ENCODE measurements at regions not wholly inside any gene's neighbourhood (a gene's known extent, or its start where the extent isn't known, plus 50 kb on each side); places are given as distances from the start of the nearest gene placed in this dataset.

DNA sequence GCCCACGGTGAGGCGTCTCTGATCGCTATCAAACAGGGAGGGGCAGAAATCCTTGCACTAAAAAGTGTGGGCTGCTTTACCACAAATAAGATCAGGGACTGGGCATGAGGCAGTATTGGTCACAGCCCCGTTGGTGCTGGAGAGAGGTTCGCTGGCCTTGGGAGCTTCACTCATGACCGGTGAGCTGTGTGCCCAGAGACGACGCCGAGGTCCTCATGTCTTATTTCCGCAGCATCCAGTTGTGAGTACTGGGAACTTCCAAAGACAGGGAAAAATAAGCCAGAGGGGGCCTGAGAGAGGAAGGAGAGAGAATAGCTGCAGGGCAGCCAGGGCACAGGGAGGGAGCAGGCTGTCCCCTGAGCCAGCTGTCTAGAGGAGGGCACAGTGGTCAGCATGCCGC is 154.2 kb upstream of the PRKCQ start:
- H3K4me1 ChIP-seq (ENCODE audit: control insufficient read depth, extremely low read depth, insufficient read depth, low read length) = peaks cover 28% of the 10 kb centered on the region
- H3K36me3 ChIP-seq (ENCODE audit: control insufficient read depth in 2 of 2, extremely low read depth in 1 of 2, insufficient read depth in 2 of 2, low read length in 2 of 2) = no peaks in the 10 kb centered on the region
- H3K9me1 ChIP-seq (replicated peaks; ENCODE audit: control insufficient read depth, extremely low read depth, insufficient read depth, low read length) = no peaks in the 10 kb centered on the region
- H3K9me3 ChIP-seq (replicated peaks; ENCODE audit: control insufficient read depth, insufficient read depth, low read length) = no peaks in the 10 kb centered on the region
- no peak overlapping the region for H3K9ac ChIP-seq (replicated peaks; ENCODE audit: extremely low read depth, insufficient read depth, low read length)
- FAIRE-seq (no peak), DNase-seq (ENCODE audit: low read depth, low spot score) (no peak)
- no peak overlapping the region for H3K27ac ChIP-seq (ENCODE audit: insufficient read depth, low read depth, low read length)
- H2AFZ ChIP-seq (ENCODE audit: low read depth, low read length) = no peak overlapping the region
- H3K27me3 ChIP-seq (ENCODE audit: control insufficient read depth in 2 of 2, insufficient read depth in 2 of 2, low read length in 2 of 2) = peaks cover 0 to 8% of the 10 kb centered on the region in 2 experiments
- H4K20me1 ChIP-seq (replicated peaks; ENCODE audit: control insufficient read depth, extremely low read depth, insufficient read depth, low read length) = no peaks in the 10 kb centered on the region
- no peaks in the 10 kb centered on the region for H3K79me2 ChIP-seq (ENCODE audit: control insufficient read depth, insufficient read depth, low read length)
- ChIA-PET CTCF (no interaction called here), POLR2A (no interaction called here)
- no peak overlapping the region for H3K4me3 ChIP-seq (replicated peaks in 1 of 3; ENCODE audit: insufficient read depth in 1 of 3, low read depth in 1 of 3, low read length in 3 of 3)
- BruUV-seq (replicated peaks) = no TSS peak
- TF ChIP-seq POLR2AphosphoS5 (IDR thresholded peaks at IDR 0.05; ENCODE audit: insufficient read depth, low read depth, low read length) (no peak), EZH2 (IDR thresholded peaks at IDR 0.05; ENCODE audit: borderline replicate concordance, low read depth, low read length, severe bottlenecking) (no peak), GATA2 (IDR thresholded peaks at IDR 0.05; ENCODE audit: insufficient read depth, insufficient read length, low read depth, low read length) (no peak)
- intact Hi-C loops (cut with micrococcal nuclease) = no loop called here
- no peak overlapping the region for H3K4me2 ChIP-seq (ENCODE audit: insufficient read depth, low read length)
- dilution Hi-C loops (cut with MboI; ENCODE audit: extremely low pct_ligation_motif_present, low sequenced_read_pairs) = no loop called here

DNA sequence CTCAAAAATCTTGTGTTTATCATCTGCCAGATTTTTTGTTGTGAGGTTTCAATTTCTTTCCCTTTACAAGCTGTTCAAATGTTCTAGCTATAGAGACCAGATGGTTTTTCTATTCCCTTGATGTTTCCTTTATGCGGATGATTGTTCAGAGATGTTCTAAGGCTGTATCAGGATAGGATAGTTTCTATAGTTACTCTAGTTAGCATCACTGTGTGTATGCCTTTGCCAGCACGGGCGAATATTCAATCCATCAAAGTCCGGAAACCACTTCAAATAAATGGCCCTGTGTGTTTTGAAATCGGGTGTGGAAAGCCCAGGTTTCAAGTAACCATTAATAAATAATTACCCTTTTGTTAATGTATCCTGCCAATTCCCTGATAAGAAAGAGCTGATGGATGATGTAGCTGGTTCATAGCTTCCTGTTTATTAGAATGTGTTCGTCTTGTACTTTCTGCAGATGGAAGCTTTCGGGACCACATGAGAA is 149.8 kb upstream of the PRKCQ start:
- DNase-seq (ENCODE audit: low read depth, low spot score) = peak; percentile 97
- Histone ChIP-seq H2AFZ (ENCODE audit: low read depth, low read length) (no peak overlapping the region), H3K4me2 (ENCODE audit: insufficient read depth, low read length) (peak overlapping the region; percentile 49), H3K9me3 (replicated peaks; ENCODE audit: control insufficient read depth, insufficient read depth, low read length) (no peaks in the 10 kb centered on the region), H3K27ac (ENCODE audit: insufficient read depth, low read depth, low read length) (peak overlapping the region; percentile 83), H3K9ac (replicated peaks; ENCODE audit: extremely low read depth, insufficient read depth, low read length) (peak overlapping the region; percentile 30), H3K4me3 (replicated peaks in 1 of 3; ENCODE audit: insufficient read depth in 1 of 3, low read depth in 1 of 3, low read length in 3 of 3) (no peak overlapping the region), H3K4me1 (ENCODE audit: control insufficient read depth, extremely low read depth, insufficient read depth, low read length) (peaks cover 24% of the 10 kb centered on the region), H3K27me3 (ENCODE audit: control insufficient read depth in 2 of 2, insufficient read depth in 2 of 2, low read length in 2 of 2) (no peaks in the 10 kb centered on the region), H3K79me2 (ENCODE audit: control insufficient read depth, insufficient read depth, low read length) (no peaks in the 10 kb centered on the region), H4K20me1 (replicated peaks; ENCODE audit: control insufficient read depth, extremely low read depth, insufficient read depth, low read length) (no peaks in the 10 kb centered on the region), H3K36me3 (ENCODE audit: control insufficient read depth in 2 of 2, extremely low read depth in 1 of 2, insufficient read depth in 2 of 2, low read length in 2 of 2) (no peaks in the 10 kb centered on the region), H3K9me1 (replicated peaks; ENCODE audit: control insufficient read depth, extremely low read depth, insufficient read depth, low read length) (no peaks in the 10 kb centered on the region)
- BruUV-seq (replicated peaks) = no TSS peak
- intact Hi-C loops (cut with micrococcal nuclease) (loop anchor here (1.0 to 10.0 kb wide), 5 partner anchors 8 to 755 kb away; partner anchors contain the start of genes IL15RA and RBM17), dilution Hi-C loops (cut with MboI; ENCODE audit: extremely low pct_ligation_motif_present, low sequenced_read_pairs) (no loop called here)
- peak; percentile 96 for FAIRE-seq
- CTCF ChIA-PET = interaction anchor here (1.0 to 3.5 kb wide), 7 partner anchors 8 to 57 kb away, joined by 3 to 47 read pairs (median 4); no protein-coding TSS in a partner anchor
- peak; percentile 64 for TF ChIP-seq POLR2AphosphoS5 (IDR thresholded peaks at IDR 0.05; ENCODE audit: insufficient read depth, low read depth, low read length)
- TF ChIP-seq GATA2 (IDR thresholded peaks at IDR 0.05; ENCODE audit: insufficient read depth, insufficient read length, low read depth, low read length) = peak; percentile 84
- TF ChIP-seq, protein P1, sequence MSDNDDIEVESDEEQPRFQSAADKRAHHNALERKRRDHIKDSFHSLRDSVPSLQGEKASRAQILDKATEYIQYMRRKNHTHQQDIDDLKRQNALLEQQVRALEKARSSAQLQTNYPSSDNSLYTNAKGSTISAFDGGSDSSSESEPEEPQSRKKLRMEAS (IDR thresholded peaks at IDR 0.05; ENCODE audit: insufficient read depth, insufficient read length) = no peak
- TF ChIP-seq, protein P2, sequence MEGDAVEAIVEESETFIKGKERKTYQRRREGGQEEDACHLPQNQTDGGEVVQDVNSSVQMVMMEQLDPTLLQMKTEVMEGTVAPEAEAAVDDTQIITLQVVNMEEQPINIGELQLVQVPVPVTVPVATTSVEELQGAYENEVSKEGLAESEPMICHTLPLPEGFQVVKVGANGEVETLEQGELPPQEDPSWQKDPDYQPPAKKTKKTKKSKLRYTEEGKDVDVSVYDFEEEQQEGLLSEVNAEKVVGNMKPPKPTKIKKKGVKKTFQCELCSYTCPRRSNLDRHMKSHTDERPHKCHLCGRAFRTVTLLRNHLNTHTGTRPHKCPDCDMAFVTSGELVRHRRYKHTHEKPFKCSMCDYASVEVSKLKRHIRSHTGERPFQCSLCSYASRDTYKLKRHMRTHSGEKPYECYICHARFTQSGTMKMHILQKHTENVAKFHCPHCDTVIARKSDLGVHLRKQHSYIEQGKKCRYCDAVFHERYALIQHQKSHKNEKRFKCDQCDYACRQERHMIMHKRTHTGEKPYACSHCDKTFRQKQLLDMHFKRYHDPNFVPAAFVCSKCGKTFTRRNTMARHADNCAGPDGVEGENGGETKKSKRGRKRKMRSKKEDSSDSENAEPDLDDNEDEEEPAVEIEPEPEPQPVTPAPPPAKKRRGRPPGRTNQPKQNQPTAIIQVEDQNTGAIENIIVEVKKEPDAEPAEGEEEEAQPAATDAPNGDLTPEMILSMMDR (IDR thresholded peaks at IDR 0.05; ENCODE audit: extremely low read depth in 1 of 2, insufficient read depth in 1 of 2, low read depth in 1 of 2, low read length in 2 of 2) = no peak
- no peak for TF ChIP-seq EZH2 (IDR thresholded peaks at IDR 0.05; ENCODE audit: borderline replicate concordance, low read depth, low read length, severe bottlenecking)
- TF ChIP-seq FOS (IDR thresholded peaks at IDR 0.05; ENCODE audit: borderline replicate concordance, insufficient read depth, low read length) = peak; percentile 50
- peak; percentile 74 for TF ChIP-seq JUN (IDR thresholded peaks at IDR 0.05; ENCODE audit: borderline replicate concordance, insufficient read depth, insufficient read length, low read depth)
- no peak for TF ChIP-seq MYC (IDR thresholded peaks at IDR 0.05; ENCODE audit: low read depth, low read length)
- peak; percentile 38 for TF ChIP-seq POLR2A (IDR thresholded peaks at IDR 0.05; ENCODE audit: low read depth, low read length)
- POLR2A ChIA-PET = interaction anchor here (1.0 kb wide), 1 partner anchor 8 kb away, joined by 12 read pairs; no protein-coding TSS in a partner anchor
